Gastroesophageal sphincter (tissue), 3 donors: ENCODE measurements at regions not wholly inside any gene's neighbourhood (a gene's known extent, or its start where the extent isn't known, plus 50 kb on each side); places are given as distances from the start of the nearest gene placed in this dataset.

Source experiments
- POLR2AphosphoS5 ChIP-seq: sonication (generic); formaldehyde crosslinking; IDR thresholded peaks from one replicate; pipeline ENCODE4 v1.6.1; 2017; ENCODE audit warnings: antibody characterized with exemption
- TF ChIP-seq, protein P1 (sequence below), 4 experiments: fragments of 200-600 bp in 2 of 4; fragments of 450-650 bp in 2 of 4; sonication (generic) in 1 of 4; IDR thresholded peaks; one replicate each; pipeline ENCODE4 v1.5.1; 2017 to 2019; ENCODE audit warnings: antibody characterized with exemption in 4 of 4, mild to moderate bottlenecking in 2 of 4, moderate library complexity in 2 of 4

DNA sequence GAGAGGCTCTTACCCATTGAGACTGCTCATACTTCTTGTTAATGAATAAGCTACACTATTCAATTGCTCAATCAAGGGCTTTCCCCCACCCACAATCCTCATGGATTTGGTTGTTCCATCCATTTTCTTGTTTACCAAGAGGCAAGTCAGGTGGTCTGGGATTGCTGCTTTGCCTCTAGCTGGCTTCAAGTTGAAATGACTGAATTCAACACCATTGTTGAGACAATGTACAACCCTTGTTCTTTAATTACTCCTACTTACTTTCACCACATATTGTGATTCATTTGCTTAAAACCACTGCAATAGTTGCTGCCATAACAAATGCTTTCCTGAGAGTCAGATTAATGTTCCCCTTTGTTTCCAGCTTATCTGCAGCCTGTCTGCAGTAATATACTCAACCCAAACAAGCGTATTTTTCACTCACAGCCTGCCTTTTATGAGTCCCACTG lies 532.2 kb downstream of the RIT2 start:
- TF ChIP-seq, protein P1, sequence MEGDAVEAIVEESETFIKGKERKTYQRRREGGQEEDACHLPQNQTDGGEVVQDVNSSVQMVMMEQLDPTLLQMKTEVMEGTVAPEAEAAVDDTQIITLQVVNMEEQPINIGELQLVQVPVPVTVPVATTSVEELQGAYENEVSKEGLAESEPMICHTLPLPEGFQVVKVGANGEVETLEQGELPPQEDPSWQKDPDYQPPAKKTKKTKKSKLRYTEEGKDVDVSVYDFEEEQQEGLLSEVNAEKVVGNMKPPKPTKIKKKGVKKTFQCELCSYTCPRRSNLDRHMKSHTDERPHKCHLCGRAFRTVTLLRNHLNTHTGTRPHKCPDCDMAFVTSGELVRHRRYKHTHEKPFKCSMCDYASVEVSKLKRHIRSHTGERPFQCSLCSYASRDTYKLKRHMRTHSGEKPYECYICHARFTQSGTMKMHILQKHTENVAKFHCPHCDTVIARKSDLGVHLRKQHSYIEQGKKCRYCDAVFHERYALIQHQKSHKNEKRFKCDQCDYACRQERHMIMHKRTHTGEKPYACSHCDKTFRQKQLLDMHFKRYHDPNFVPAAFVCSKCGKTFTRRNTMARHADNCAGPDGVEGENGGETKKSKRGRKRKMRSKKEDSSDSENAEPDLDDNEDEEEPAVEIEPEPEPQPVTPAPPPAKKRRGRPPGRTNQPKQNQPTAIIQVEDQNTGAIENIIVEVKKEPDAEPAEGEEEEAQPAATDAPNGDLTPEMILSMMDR (IDR thresholded peaks at IDR 0.05) = no peak
- no peak for TF ChIP-seq POLR2AphosphoS5
